NCI-H1092 (cell line): ENCODE measurements at regions not wholly inside any gene's neighbourhood (a gene's known extent, or its start where the extent isn't known, plus 50 kb on each side); places are given as distances from the start of the nearest gene placed in this dataset.
"Not testable (repeated sequence)": the region's sequence is repeated elsewhere in the genome, so short reads cannot be mapped to it uniquely, and the experiment has no call there.

Experiments
- DNase-seq: peaks from one replicate; lab custom pipeline; 2025; lab: John Stamatoyannopoulos, UW

- DNase-seq: no peak
These were observed 105.5 kb downstream of the KPNA2 start for GRCh38 chr17:68141050-68141449.

GRCh38 chr17:68142595-68142994 is 105.2 kb upstream of the AMZ2 start:
- no peak for DNase-seq

- DNase-seq: no peak
These were observed 104.4 kb upstream of the AMZ2 start for GRCh38 chr17:68143425-68143824.

GRCh38 chr17:68145088-68145487 is 102.8 kb upstream of the AMZ2 start:
- no peak for DNase-seq

- no peak for DNase-seq
These were observed 98.9 kb upstream of the AMZ2 start for GRCh38 chr17:68148936-68149335.

GRCh38 chr17:68152161-68152571 is 95.7 kb upstream of the AMZ2 start:
- DNase-seq: no peak

- no peak for DNase-seq
These were observed 92.2 kb upstream of the AMZ2 start for GRCh38 chr17:68155692-68156091.

- DNase-seq: no peak
These were observed 86.0 kb upstream of the AMZ2 start for GRCh38 chr17:68161644-68162428.

- DNase-seq: not testable (repeated sequence)
These were observed 79.3 kb upstream of the AMZ2 start for GRCh38 chr17:68168273-68169164.

- not testable (repeated sequence) for DNase-seq
These were observed 78.5 kb upstream of the AMZ2 start for GRCh38 chr17:68169165-68169821.

- DNase-seq: no peak
These were observed 78.0 kb upstream of the AMZ2 start for GRCh38 chr17:68169840-68170239.

- no peak for DNase-seq
These were observed 77.6 kb upstream of the AMZ2 start for GRCh38 chr17:68170246-68170645.

GRCh38 chr17:68172461-68172954 is 75.3 kb upstream of the AMZ2 start:
- peak; percentile 27 for DNase-seq

GRCh38 chr17:68175416-68175815 is 72.4 kb upstream of the AMZ2 start:
- no peak for DNase-seq

GRCh38 chr17:68175905-68176304 is 71.9 kb upstream of the AMZ2 start:
- DNase-seq: no peak

GRCh38 chr17:68176718-68177117 is 71.1 kb upstream of the AMZ2 start:
- no peak for DNase-seq

- DNase-seq: no peak
These were observed 69.0 kb upstream of the AMZ2 start for GRCh38 chr17:68178831-68179230.

GRCh38 chr17:68179236-68179925 is 68.5 kb upstream of the AMZ2 start:
- DNase-seq: no peak

GRCh38 chr17:68179926-68180285 is 67.9 kb upstream of the AMZ2 start:
- DNase-seq: no peak

GRCh38 chr17:68182011-68182306 is 65.9 kb upstream of the AMZ2 start:
- DNase-seq: no peak

- no peak for DNase-seq
These were observed 64.8 kb upstream of the AMZ2 start for GRCh38 chr17:68182940-68183551.

- DNase-seq: no peak
These were observed 63.7 kb upstream of the AMZ2 start for GRCh38 chr17:68184141-68184571.
